MM.1S (cell line): ENCODE measurements at regions not wholly inside any gene's neighbourhood (a gene's known extent, or its start where the extent isn't known, plus 50 kb on each side); places are given as distances from the start of the nearest gene placed in this dataset.

Source experiments
- DNase-seq: peaks from one replicate; pipeline ENCODE4 v3.0.0-alpha.2; 2015
- H2AFZ ChIP-seq: fragments of 300-600 bp; sonication (generic); 2 replicates; pipeline ENCODE4 v1.6.0; 2016; ENCODE audit warnings: antibody characterized with exemption, low read length
- H3F3A ChIP-seq: fragments of 300-600 bp; sonication (generic); 2 replicates; pipeline ENCODE4 v1.6.1; 2016; ENCODE audit warnings: mild to moderate bottlenecking, antibody characterized with exemption, low read length, moderate library complexity, mixed read lengths; ENCODE audit not compliant: insufficient read depth
- H3K27ac ChIP-seq: fragments of 300-600 bp; sonication (generic); 2 replicates; pipeline ENCODE4 v1.5.1; 2016; ENCODE audit warnings: mild to moderate bottlenecking, low read length
- H3K27me3 ChIP-seq: fragments of 300-600 bp; sonication (generic); replicated peaks from 2 replicates; pipeline ENCODE4 v1.6.0; 2016; ENCODE audit warnings: low read length; ENCODE audit not compliant: insufficient read depth
- H3K36me3 ChIP-seq: fragments of 300-600 bp; sonication (generic); replicated peaks from 2 replicates; pipeline ENCODE4 v1.6.1; 2016; ENCODE audit warnings: mild to moderate bottlenecking, low read length, mixed read lengths; ENCODE audit not compliant: insufficient read depth
- H3K4me1 ChIP-seq: fragments of 300-600 bp; sonication (generic); 2 replicates; pipeline ENCODE4 v1.6.1; 2016; ENCODE audit warnings: low read length, mixed read lengths
- H3K4me2 ChIP-seq: fragments of 300-600 bp; sonication (generic); 2 replicates; pipeline ENCODE4 v1.6.0; 2016; ENCODE audit warnings: low read depth, low read length
- H3K4me3 ChIP-seq: fragments of 300-600 bp; sonication (generic); 2 replicates; pipeline ENCODE4 v1.5.1; 2016; ENCODE audit warnings: low read length, mixed read lengths
- H3K79me2 ChIP-seq: fragments of 300-600 bp; sonication (generic); 2 replicates; pipeline ENCODE4 v1.6.1; 2016; ENCODE audit warnings: mixed run types, low read length, mixed read lengths
- H3K9ac ChIP-seq: fragments of 300-600 bp; sonication (generic); 2 replicates; pipeline ENCODE4 v1.6.1; 2016; ENCODE audit warnings: low read length, mixed read lengths
- H3K9me2 ChIP-seq: fragments of 300-600 bp; sonication (generic); replicated peaks from 2 replicates; pipeline ENCODE4 v1.6.1; 2016; ENCODE audit warnings: mild to moderate bottlenecking, low read length, mixed read lengths; ENCODE audit not compliant: insufficient read depth
- H3K9me3 ChIP-seq: fragments of 300-600 bp; sonication (generic); replicated peaks from 2 replicates; pipeline ENCODE4 v1.6.1; 2016; ENCODE audit warnings: mild to moderate bottlenecking, low read length, mixed read lengths; ENCODE audit not compliant: insufficient read depth
- H4K20me1 ChIP-seq: fragments of 300-600 bp; sonication (generic); 2 replicates; pipeline ENCODE4 v1.6.1; 2016; ENCODE audit warnings: mild to moderate bottlenecking, low read length, moderate library complexity, mixed read lengths; ENCODE audit not compliant: insufficient read depth
- CTCF ChIP-seq: fragments of 300-600 bp; sonication (generic); IDR thresholded peaks from 2 replicates; pipeline ENCODE4 v1.5.1; 2016; ENCODE audit warnings: antibody characterized with exemption, low read length, mixed read lengths
- EZH2 ChIP-seq: fragments of 300-600 bp; sonication (generic); optimal IDR thresholded peaks from 2 replicates; pipeline ENCODE3; 2017; ENCODE audit warnings: low read depth, mild to moderate bottlenecking, antibody characterized with exemption, low read length, mixed read lengths
- EZH2phosphoT487 ChIP-seq: fragments of 300-600 bp; sonication (generic); IDR thresholded peaks from 2 replicates; pipeline ENCODE4 v1.6.1; 2018; ENCODE audit warnings: antibody characterized with exemption, low read length

DNA sequence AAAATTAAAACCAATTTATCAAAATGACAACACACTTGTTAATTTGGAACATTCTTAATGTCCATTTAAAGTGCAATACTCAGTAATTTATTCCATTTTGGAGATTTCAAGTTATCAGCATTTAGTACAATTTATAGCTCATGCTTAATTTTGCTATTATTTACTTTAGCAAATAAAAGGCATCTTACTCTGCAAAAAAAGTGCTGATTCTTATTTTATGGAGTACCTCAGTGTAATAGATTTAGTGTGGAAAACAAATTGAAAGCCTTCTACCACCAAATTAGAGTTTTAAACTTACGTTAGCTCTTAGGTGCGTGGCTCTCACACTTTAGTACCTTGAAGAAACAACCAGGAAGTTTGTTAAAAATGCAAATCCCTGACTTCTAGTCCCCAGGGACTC is 208.4 kb upstream of the NRIP1 start:
- H3K36me3 ChIP-seq = no peaks in the 10 kb centered on the region
- no peak overlapping the region for H3K9ac ChIP-seq
- no peak overlapping the region for H3K4me2 ChIP-seq
- H3K4me3 ChIP-seq = no peak overlapping the region
- no peaks in the 10 kb centered on the region for H3K4me1 ChIP-seq
- H3K79me2 ChIP-seq = no peaks in the 10 kb centered on the region
- DNase-seq = no peak
- no peak overlapping the region for H3K27ac ChIP-seq
- no peak overlapping the region for H2AFZ ChIP-seq
- H3F3A ChIP-seq = no peaks in the 10 kb centered on the region
- no peaks in the 10 kb centered on the region for H3K9me3 ChIP-seq
- H3K9me2 ChIP-seq = no peaks in the 10 kb centered on the region
- no peak for TF ChIP-seq EZH2
- no peak for TF ChIP-seq EZH2phosphoT487
- no peak for TF ChIP-seq CTCF
- H3K27me3 ChIP-seq = no peaks in the 10 kb centered on the region
- H4K20me1 ChIP-seq = no peaks in the 10 kb centered on the region

- Histone ChIP-seq H3K27ac (no peak overlapping the region), H3F3A (no peaks in the 10 kb centered on the region), H3K4me1 (no peaks in the 10 kb centered on the region), H4K20me1 (no peaks in the 10 kb centered on the region), H2AFZ (no peak overlapping the region), H3K4me3 (no peak overlapping the region), H3K9me2 (no peaks in the 10 kb centered on the region), H3K4me2 (no peak overlapping the region), H3K9ac (no peak overlapping the region), H3K9me3 (no peaks in the 10 kb centered on the region), H3K36me3 (no peaks in the 10 kb centered on the region), H3K27me3 (no peaks in the 10 kb centered on the region), H3K79me2 (no peaks in the 10 kb centered on the region)
- no peak for DNase-seq
- TF ChIP-seq CTCF (no peak), EZH2phosphoT487 (no peak), EZH2 (no peak)
These were observed 210.1 kb upstream of the NRIP1 start for GRCh38 chr21:15274701-15275485.

GRCh38 chr21:15275615-15276235 is 210.9 kb upstream of the NRIP1 start:
- H4K20me1 ChIP-seq = no peaks in the 10 kb centered on the region
- H3K36me3 ChIP-seq = no peaks in the 10 kb centered on the region
- no peaks in the 10 kb centered on the region for H3K79me2 ChIP-seq
- no peak for DNase-seq
- H3K4me2 ChIP-seq = no peak overlapping the region
- no peaks in the 10 kb centered on the region for H3K9me2 ChIP-seq
- H3F3A ChIP-seq = no peaks in the 10 kb centered on the region
- H2AFZ ChIP-seq = no peak overlapping the region
- no peak for TF ChIP-seq EZH2
- TF ChIP-seq EZH2phosphoT487 = no peak
- no peak for TF ChIP-seq CTCF
- no peak overlapping the region for H3K4me3 ChIP-seq
- H3K9ac ChIP-seq = no peak overlapping the region
- no peaks in the 10 kb centered on the region for H3K9me3 ChIP-seq
- H3K4me1 ChIP-seq = no peaks in the 10 kb centered on the region
- no peaks in the 10 kb centered on the region for H3K27me3 ChIP-seq
- H3K27ac ChIP-seq = no peak overlapping the region
